ENCODE measurements at regions not wholly inside any gene's neighbourhood (a gene's known extent, or its start where the extent isn't known, plus 50 kb on each side); places are given as distances from the start of the nearest gene placed in this dataset.
A peak's percentile ranks its signal among the peaks of the same experiment; 100 is the strongest.

GRCh38 chr5:13251623-13252376 is 692.7 kb downstream of the DNAH5 start:
- H3K27me3 ChIP-seq (replicated peaks in 1 of 4; ENCODE audit: control insufficient read depth in 3 of 4, extremely low read depth in 1 of 4, insufficient read depth in 3 of 4, low read length in 3 of 4), result no peaks in the 10 kb centered on the region
- no peaks in the 10 kb centered on the region for H4K20me1 ChIP-seq (replicated peaks in 1 of 2; ENCODE audit: control insufficient read depth in 1 of 2, insufficient read depth in 2 of 2, low read length in 2 of 2)
- no peaks in the 10 kb centered on the region for H3K23me2 ChIP-seq (ENCODE audit: low read depth, low read length)
- H3K18ac ChIP-seq (ENCODE audit: extremely low read depth, low read length), result 0 out of 2 replicates have a peak overlapping the region, but pooled peaks have one; percentile 27
- H3K36me3 ChIP-seq (ENCODE audit: control insufficient read depth in 2 of 4, insufficient read depth in 4 of 4, low read length in 3 of 4), result no peaks in the 10 kb centered on the region
- POLR2A ChIA-PET (ENCODE audit: partially characterized antibody), result no interaction called here
- no peak overlapping the region for H2BK5ac ChIP-seq (ENCODE audit: low read depth, low read length)
- no peaks in the 10 kb centered on the region for H3K79me1 ChIP-seq (ENCODE audit: low read depth, low read length)
- no peak overlapping the region for H2BK15ac ChIP-seq (ENCODE audit: low read length)
- H3K56ac ChIP-seq (replicated peaks; ENCODE audit: insufficient read length, low read depth, low read length), result no peak overlapping the region
- DNase-seq (ENCODE audit: low read depth in 1 of 2, low spot score in 2 of 2) (no peak), FAIRE-seq (no peak)
- H3K4me2 ChIP-seq (ENCODE audit: insufficient read depth in 1 of 2, low read depth in 2 of 2, low read length in 2 of 2), result no peak overlapping the region
- H2BK20ac ChIP-seq (ENCODE audit: low read length), result no peak overlapping the region
- no peak overlapping the region for H3K4me3 ChIP-seq (ENCODE audit: extremely low read depth in 1 of 4, insufficient read depth in 2 of 4, low read depth in 3 of 4, low read length in 4 of 4)
- H3K4me1 ChIP-seq (replicated peaks in 1 of 4; ENCODE audit: control insufficient read depth in 3 of 4, insufficient read depth in 4 of 4, low read length in 3 of 4), result peaks cover 0 to 2% (median 1%) of the 10 kb centered on the region in 4 experiments; a peak in 4 of 7 replicates
- no peak overlapping the region for H4K8ac ChIP-seq (ENCODE audit: extremely low read depth, insufficient read depth, low read length)
- H3K9me3 ChIP-seq (ENCODE audit: insufficient read depth in 2 of 2, low read depth in 1 of 2, low read length in 1 of 2), result no peaks in the 10 kb centered on the region
- no peak overlapping the region for H2BK120ac ChIP-seq (replicated peaks; ENCODE audit: low read depth, low read length)
- no peak overlapping the region for H3K27ac ChIP-seq (ENCODE audit: low read depth, low read length)
- H4K91ac ChIP-seq (replicated peaks; ENCODE audit: insufficient read length, low read length), result no peak overlapping the region
- H2BK12ac ChIP-seq (ENCODE audit: low read depth, low read length), result no peak overlapping the region
- no peak overlapping the region for H2AK5ac ChIP-seq (ENCODE audit: low read depth, low read length)
- no peaks in the 10 kb centered on the region for H3K79me2 ChIP-seq (ENCODE audit: control insufficient read depth in 1 of 2, insufficient read depth in 2 of 2, low read length in 2 of 2)
- no peak overlapping the region for H3K9ac ChIP-seq (replicated peaks in 1 of 4; ENCODE audit: extremely low read depth in 1 of 4, low read depth in 3 of 4, low read length in 3 of 4)
- no peak overlapping the region for H4K5ac ChIP-seq (ENCODE audit: insufficient read length, low read depth, low read length)
- no peak overlapping the region for H3K14ac ChIP-seq (ENCODE audit: insufficient read length)
- H3K4ac ChIP-seq (replicated peaks; ENCODE audit: insufficient read length, low read depth, low read length), result no peak overlapping the region
- no peak overlapping the region for H3K23ac ChIP-seq (ENCODE audit: insufficient read length)
- CTCF ChIA-PET (ENCODE audit: partially characterized antibody), result interaction anchor here (0.9 to 2.1 kb wide), 6 partner anchors 16 to 124 kb away, joined by 3 to 6 read pairs (median 3); no protein-coding TSS in a partner anchor
- 86% methylated on average over 7 of the region's 7 CpGs; no CpG with 5 or more reads in 1 of the 2 experiments for WGBS, 2 experiments (ENCODE audit: extremely low coverage in 1 of 2, insufficient coverage in 1 of 2, insufficient read length in 1 of 2, insufficient replicate concordance in 2 of 2, low coverage in 1 of 2, low lambda C conversion rate in 2 of 2, missing lambda C conversion rate in 1 of 2)
- peak overlapping the region; percentile 98 for H2AFZ ChIP-seq (ENCODE audit: low read length)
- TF ChIP-seq HDAC2 (IDR thresholded peaks at IDR 0.05; ENCODE audit: borderline replicate concordance in 1 of 2, low read depth in 2 of 2, low read length in 2 of 2) (no peak), RFX5 (IDR thresholded peaks at IDR 0.05; ENCODE audit: borderline replicate concordance, low read depth, low read length) (no peak), CTCF (IDR thresholded peaks at IDR 0.05; ENCODE audit: control extremely low read depth in 1 of 3, insufficient read depth in 1 of 3, low read depth in 1 of 3, low read length in 3 of 3) (peak in 2 of 3 experiments; percentile 13 to 20; a peak in 1 of 4 replicates), NANOG (IDR thresholded peaks at IDR 0.05; ENCODE audit: insufficient read depth, low read depth, low read length, poor library complexity, severe bottlenecking) (no peak), SRF (IDR thresholded peaks at IDR 0.05; ENCODE audit: low read depth, low read length) (no peak), FOSL1 (IDR thresholded peaks at IDR 0.05; ENCODE audit: insufficient read depth, low read depth, low read length) (no peak), EZH2 (IDR thresholded peaks at IDR 0.05; ENCODE audit: low read depth, low read length, severe bottlenecking) (no peak), CBX8 (IDR thresholded peaks at IDR 0.05; ENCODE audit: borderline replicate concordance, low read depth, low read length) (no peak)

Data from H1 (cell line).